ENCODE measurements at regions not wholly inside any gene's neighbourhood (a gene's known extent, or its start where the extent isn't known, plus 50 kb on each side); places are given as distances from the start of the nearest gene placed in this dataset.
"Not testable (repeated sequence)": the region's sequence is repeated elsewhere in the genome, so short reads cannot be mapped to it uniquely, and the experiment has no call there.

DNA sequence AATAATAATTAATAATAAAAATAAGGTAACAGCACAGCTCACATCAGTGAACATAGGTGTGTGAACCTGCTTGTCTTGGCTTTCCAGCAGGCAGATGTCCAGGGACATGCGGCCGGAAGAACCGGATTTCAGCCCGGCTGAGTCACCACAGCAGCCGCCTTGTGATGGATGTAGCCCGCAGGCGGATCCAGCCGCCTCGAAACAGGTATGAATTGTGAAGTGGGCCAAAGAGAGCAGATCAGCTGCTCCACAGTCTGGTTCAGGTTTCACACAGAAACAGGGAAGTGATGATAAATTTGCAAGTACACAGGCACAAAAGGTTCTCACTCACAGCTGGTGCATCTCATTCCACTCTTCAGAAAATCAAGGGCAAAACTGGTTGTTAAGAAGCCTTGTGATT lies 55.1 kb downstream of the ID4 start:
- Mint-ChIP-seq H3K9me3 (peaks cover 5% of the 10 kb centered on the region), H3K27ac (no peak overlapping the region), H3K4me1 (ENCODE audit: low read depth) (no peaks in the 10 kb centered on the region), H3K4me3 (no peak overlapping the region), H3K27me3 (no peaks in the 10 kb centered on the region), H3K36me3 (ENCODE audit: low read depth) (no peaks in the 10 kb centered on the region)
- no peak for DNase-seq

DNA sequence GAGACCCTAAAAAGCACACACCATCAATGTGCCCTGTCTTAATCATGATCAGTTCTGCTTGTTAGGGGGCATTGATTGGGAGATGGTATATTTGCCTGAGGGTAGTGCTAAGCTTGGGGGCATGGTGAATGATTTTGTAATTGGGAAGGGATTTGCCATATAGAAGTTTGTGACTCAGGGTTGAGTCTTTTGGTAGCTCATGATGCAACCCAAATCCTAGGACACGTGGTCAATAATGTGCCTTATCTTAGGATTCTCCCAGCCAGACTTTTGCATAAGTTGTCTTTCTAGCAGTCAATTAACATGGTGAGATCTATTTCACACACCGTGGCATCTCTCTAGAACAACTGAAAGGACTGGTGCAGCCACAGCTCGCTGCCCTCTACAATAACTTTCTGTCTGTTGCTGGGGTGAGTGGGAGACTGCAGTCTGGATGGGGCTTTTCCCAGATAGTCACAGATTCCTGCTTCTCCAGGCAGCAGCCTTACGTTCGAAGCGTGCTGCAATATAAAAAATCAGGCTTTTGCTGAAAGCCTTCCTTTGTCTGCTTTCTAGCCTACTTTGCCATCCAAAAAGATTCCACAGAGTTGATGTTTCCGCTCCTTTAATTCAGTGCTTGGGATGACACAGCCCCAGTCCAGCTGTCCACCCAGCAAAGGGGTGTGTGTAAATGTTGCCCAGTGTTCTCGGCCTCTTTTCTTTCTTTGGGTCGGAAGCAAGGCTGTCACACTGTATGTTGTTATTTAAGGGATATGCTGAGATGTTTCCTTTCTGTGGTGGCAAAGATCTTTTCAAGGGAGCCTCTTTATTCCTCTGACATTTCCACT lies 58.9 kb downstream of the ID4 start:
- H3K9me3 Mint-ChIP-seq: peaks cover 5% of the 10 kb centered on the region
- H3K36me3 Mint-ChIP-seq (ENCODE audit: low read depth): no peaks in the 10 kb centered on the region
- no peak overlapping the region for H3K4me3 Mint-ChIP-seq
- H3K4me1 Mint-ChIP-seq (ENCODE audit: low read depth): no peaks in the 10 kb centered on the region
- DNase-seq: no peak
- no peak overlapping the region for H3K27ac Mint-ChIP-seq
- H3K27me3 Mint-ChIP-seq: no peaks in the 10 kb centered on the region

DNA sequence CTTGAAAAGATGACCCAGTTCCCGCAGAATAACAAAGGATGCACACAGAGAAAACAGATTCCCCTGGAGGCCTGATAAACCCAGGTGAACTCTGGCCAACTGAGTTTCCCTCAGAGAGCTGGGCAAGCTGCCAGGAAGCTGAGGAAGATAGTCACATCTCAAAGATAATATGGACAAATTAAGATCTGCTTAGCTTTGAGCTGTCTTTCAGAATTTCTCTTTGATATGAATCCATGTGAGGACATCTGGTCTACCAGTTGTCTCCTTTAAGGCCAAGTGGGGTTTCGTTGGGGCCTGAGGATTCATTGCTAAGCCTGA lies 59.5 kb downstream of the ID4 start:
- no peaks in the 10 kb centered on the region for H3K36me3 Mint-ChIP-seq (ENCODE audit: low read depth)
- H3K27me3 Mint-ChIP-seq: no peaks in the 10 kb centered on the region
- DNase-seq: no peak

DNA sequence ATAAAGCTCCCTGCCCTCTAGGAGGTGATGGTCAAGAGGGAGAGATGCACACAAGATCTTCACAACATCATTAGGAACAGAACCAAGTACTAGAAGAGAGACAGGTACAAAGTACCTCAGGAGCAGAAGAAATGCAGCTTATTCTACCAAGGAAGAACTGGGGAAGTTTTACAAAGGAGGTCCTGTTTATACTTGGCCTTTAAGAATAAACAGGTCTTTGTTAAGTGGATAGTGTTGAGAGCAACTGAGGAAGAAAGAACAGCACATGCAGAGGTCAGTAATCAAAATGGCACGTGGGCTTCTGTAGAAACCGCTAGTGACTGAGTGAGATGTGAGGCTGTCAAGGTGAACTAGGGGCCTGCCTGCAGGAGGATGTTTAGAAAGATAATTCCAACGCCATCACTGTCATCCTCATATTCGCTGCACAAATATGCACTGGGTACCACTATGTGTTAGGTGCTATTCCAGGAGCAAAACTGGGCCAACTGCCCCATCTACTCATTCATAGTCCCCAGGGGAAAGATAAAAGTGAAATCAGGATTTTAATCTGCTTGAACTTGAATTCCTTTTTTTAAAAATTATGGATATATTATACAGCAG lies 61.1 kb downstream of the ID4 start:
- H3K27ac Mint-ChIP-seq: no peak overlapping the region

More for the DNA sequence above, 59.5 kb downstream of the ID4 start:
- H3K4me1 Mint-ChIP-seq (ENCODE audit: low read depth): no peaks in the 10 kb centered on the region
- no peak overlapping the region for H3K27ac Mint-ChIP-seq
- no peak overlapping the region for H3K4me3 Mint-ChIP-seq
- H3K9me3 Mint-ChIP-seq: peaks cover 5% of the 10 kb centered on the region

DNA sequence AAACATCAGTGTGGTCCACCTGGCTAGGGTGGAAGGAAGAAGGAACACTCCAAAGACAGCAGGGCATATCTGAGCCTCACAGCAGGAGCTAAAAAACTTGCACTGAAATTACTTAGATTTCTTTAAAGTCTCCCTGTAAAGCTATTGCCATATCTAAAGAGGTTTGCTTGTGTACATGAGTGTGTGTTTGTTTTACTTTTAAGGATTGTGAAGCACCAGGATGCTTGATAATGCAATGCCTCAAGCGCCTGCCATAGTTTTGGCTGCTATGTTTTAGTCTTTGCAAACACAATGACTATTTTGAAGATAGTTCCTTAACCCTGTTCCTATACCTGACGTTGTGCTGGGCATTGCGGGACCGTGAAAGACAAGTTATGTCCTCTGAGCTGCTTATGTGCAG lies 65.0 kb downstream of the ID4 start:
- no peak overlapping the region for H3K4me3 Mint-ChIP-seq
- H3K27me3 Mint-ChIP-seq: no peaks in the 10 kb centered on the region
- peaks cover 3% of the 10 kb centered on the region for H3K9me3 Mint-ChIP-seq
- no peak for DNase-seq
- no peaks in the 10 kb centered on the region for H3K4me1 Mint-ChIP-seq (ENCODE audit: low read depth)
- H3K27ac Mint-ChIP-seq: no peak overlapping the region
- H3K36me3 Mint-ChIP-seq (ENCODE audit: low read depth): no peaks in the 10 kb centered on the region

More for the DNA sequence above, 61.1 kb downstream of the ID4 start:
- Mint-ChIP-seq H3K4me1 (ENCODE audit: low read depth) (no peaks in the 10 kb centered on the region), H3K27me3 (no peaks in the 10 kb centered on the region), H3K4me3 (no peak overlapping the region), H3K36me3 (ENCODE audit: low read depth) (no peaks in the 10 kb centered on the region), H3K9me3 (peaks cover 5% of the 10 kb centered on the region)
- DNase-seq: no peak

DNA sequence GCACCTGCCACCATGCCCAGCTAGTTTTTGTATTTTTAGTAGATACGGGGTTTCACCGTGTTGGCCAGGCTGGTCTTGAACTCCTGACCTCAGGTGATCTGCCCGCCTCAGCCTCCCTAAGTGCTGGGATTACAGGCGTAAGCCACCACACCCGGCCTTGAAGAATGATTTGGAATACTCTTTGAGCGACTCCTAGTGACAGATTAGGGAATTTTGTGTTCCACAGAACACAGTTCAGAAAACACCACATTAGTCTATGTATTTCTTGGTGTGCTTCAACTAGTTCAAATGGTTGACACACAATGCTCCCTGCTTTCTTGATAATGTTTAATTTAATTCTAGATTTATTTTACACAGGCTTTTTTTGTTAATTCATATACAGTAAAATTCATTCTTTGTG lies 67.2 kb downstream of the ID4 start:
- H3K27me3 Mint-ChIP-seq; H3K4me3 Mint-ChIP-seq; H3K27ac Mint-ChIP-seq; DNase-seq; H3K9me3 Mint-ChIP-seq; H3K4me1 Mint-ChIP-seq (ENCODE audit: low read depth); H3K36me3 Mint-ChIP-seq (ENCODE audit: low read depth): not testable (repeated sequence)

DNA sequence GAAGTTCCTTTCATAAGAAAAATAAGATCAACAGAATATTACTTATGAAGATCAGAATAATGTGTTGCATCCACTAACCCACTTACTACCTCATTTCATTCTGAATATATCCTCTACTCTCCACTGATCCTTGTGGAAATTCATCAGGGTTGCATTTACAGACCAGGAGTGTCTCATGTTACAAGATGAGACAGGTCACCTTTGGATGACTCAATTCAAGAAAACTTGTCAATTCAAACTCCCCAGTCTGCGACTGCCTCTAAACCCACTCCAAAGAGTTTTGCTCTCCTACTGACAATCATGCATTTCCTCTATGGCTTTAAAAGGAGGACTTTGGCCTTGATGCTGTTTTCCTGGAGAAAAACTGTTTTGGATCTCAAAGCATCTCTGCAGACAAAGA lies 68.4 kb downstream of the ID4 start:
- no peaks in the 10 kb centered on the region for H3K36me3 Mint-ChIP-seq (ENCODE audit: low read depth)
- H3K27me3 Mint-ChIP-seq: no peaks in the 10 kb centered on the region
- no peak overlapping the region for H3K27ac Mint-ChIP-seq
- no peak for DNase-seq
- no peak overlapping the region for H3K4me3 Mint-ChIP-seq
- peaks cover 3% of the 10 kb centered on the region for H3K9me3 Mint-ChIP-seq
- no peaks in the 10 kb centered on the region for H3K4me1 Mint-ChIP-seq (ENCODE audit: low read depth)

DNA sequence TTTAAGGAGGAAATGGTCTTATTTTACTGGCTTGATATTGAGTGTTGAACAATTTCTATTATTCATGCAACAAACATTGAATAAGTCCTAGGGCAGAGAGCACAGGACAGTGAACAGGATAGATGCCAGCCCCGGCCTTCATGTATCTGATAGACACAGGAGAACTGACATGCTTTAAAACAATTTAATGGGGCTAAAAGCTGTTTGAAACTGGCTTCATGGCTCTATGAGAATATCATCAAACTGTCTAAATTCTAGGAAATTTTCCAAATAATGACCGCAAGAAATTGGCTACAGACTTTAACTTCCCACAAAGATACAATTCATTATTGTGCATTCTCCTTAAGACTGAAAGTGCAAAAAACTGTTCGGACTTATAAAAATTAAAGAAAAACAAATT lies 69.0 kb downstream of the ID4 start:
- H3K9me3 Mint-ChIP-seq: peaks cover 3% of the 10 kb centered on the region
- DNase-seq: no peak
- no peak overlapping the region for H3K27ac Mint-ChIP-seq
- H3K36me3 Mint-ChIP-seq (ENCODE audit: low read depth): no peaks in the 10 kb centered on the region
- no peaks in the 10 kb centered on the region for H3K27me3 Mint-ChIP-seq
- H3K4me1 Mint-ChIP-seq (ENCODE audit: low read depth): no peaks in the 10 kb centered on the region
- no peak overlapping the region for H3K4me3 Mint-ChIP-seq

DNA sequence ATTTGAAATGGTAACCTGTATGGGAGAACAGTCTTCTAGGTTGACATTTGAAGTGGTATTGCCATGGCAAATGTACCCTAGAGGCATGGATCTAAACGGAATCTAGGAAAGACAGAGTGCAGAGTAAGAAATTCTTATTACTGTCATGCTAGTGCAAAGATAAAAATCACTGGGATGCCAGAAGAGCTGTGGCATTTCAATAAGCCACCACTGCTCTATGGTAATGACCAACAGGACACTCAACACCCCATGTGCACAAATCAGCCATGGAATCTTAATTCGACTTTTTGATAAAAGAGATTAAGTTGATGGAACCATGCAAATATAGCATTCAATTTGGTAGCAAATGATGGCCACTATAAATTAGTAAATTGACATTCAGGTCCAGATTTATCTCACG lies 74.1 kb downstream of the ID4 start:
- Mint-ChIP-seq H3K9me3 (peaks cover 17% of the 10 kb centered on the region), H3K4me3 (no peak overlapping the region), H3K36me3 (ENCODE audit: low read depth) (no peaks in the 10 kb centered on the region), H3K27me3 (no peaks in the 10 kb centered on the region), H3K4me1 (ENCODE audit: low read depth) (no peaks in the 10 kb centered on the region), H3K27ac (no peak overlapping the region)
- no peak for DNase-seq

DNA sequence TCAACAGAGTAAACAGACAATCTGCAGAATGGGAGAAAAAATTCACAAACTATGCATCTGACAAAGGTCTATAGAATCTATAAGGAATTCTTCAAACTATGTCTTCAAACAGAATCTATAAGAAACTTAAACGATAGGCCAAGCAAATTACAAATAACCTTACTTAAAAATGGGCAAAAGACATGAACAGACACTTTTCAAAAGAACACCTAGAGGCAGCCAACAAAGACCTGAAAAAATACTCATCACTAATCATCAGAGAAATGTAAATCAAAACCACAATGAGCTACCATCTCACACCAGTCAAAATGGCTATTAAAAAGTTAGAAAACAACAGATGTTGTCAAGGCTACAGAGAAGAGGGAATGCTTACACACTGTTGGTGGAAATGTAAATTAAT lies 81.3 kb downstream of the ID4 start:
- peaks cover 34% of the 10 kb centered on the region for H3K9me3 Mint-ChIP-seq
- no peak overlapping the region for H3K4me3 Mint-ChIP-seq
- no peaks in the 10 kb centered on the region for H3K27me3 Mint-ChIP-seq
- H3K4me1 Mint-ChIP-seq (ENCODE audit: low read depth): no peaks in the 10 kb centered on the region
- H3K36me3 Mint-ChIP-seq (ENCODE audit: low read depth): no peaks in the 10 kb centered on the region
- H3K27ac Mint-ChIP-seq: no peak overlapping the region
- DNase-seq: no peak

DNA sequence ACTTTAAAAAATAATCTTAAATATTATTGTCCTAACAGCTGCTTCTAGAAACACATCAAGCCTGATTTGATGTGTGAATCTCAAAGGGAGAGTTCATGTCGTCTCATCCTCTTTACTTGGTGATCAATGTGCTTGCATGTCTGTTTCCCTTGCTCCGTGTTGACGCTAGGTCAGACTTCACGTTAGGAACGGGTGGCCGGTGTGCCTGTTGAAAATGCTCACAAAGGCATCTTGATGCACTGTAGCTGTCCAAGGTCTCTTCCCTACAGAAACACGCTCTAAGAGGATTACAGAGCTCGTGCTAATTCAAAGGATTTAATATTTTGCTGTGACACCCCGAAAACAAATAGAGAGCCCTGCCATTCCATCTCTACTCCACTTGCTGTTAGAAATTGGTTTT lies 84.6 kb downstream of the ID4 start:
- no peaks in the 10 kb centered on the region for H3K27me3 Mint-ChIP-seq
- H3K4me3 Mint-ChIP-seq: no peak overlapping the region
- no peak for DNase-seq
- peaks cover 11% of the 10 kb centered on the region for H3K9me3 Mint-ChIP-seq
- H3K36me3 Mint-ChIP-seq (ENCODE audit: low read depth): no peaks in the 10 kb centered on the region
- no peak overlapping the region for H3K27ac Mint-ChIP-seq
- no peaks in the 10 kb centered on the region for H3K4me1 Mint-ChIP-seq (ENCODE audit: low read depth)

DNA sequence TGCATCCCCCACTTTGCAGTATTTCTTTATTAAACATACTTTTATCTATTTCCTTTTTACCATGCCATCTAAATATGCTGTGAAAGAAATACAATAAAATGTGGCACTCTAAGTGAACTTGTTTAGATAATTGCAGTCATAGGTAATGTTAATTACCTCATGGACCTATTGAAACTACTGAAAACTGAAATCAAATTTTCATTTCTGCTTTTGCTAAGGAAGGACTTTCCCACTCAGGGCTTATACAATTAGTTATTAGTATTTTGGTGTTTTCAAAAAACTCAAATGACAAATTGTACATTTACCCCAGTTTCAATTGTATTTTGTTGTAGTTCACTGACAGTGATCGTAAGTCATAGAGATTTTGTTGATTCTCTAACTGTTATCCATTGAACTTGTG lies 88.4 kb downstream of the ID4 start:
- H3K27ac Mint-ChIP-seq: no peak overlapping the region
- H3K4me1 Mint-ChIP-seq (ENCODE audit: low read depth): no peaks in the 10 kb centered on the region
- H3K4me3 Mint-ChIP-seq: no peak overlapping the region
- peaks cover 3% of the 10 kb centered on the region for H3K27me3 Mint-ChIP-seq
- no peaks in the 10 kb centered on the region for H3K36me3 Mint-ChIP-seq (ENCODE audit: low read depth)
- no peaks in the 10 kb centered on the region for H3K9me3 Mint-ChIP-seq
- no peak for DNase-seq

DNA sequence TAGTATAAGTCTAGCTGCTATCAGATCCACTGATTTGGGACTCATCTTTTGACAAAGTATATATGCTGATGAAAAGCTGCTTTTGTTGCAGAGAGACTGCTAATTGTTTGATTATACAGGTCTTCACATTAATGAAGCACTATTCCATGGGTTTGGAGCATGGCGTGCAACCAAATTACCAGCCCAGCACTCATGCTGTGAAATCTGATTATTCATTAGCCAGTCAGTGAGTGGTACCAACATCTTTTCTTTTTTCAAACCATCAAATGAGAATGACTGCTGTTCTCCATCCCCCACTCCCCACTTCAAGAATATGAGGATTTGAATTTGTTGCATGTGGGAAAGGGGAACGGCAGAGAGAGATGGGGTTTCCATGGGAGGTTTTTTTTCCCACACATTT lies 91.3 kb downstream of the ID4 start:
- no peaks in the 10 kb centered on the region for H3K9me3 Mint-ChIP-seq
- H3K27ac Mint-ChIP-seq: no peak overlapping the region
- H3K27me3 Mint-ChIP-seq: peaks cover 3% of the 10 kb centered on the region
- H3K36me3 Mint-ChIP-seq (ENCODE audit: low read depth): no peaks in the 10 kb centered on the region
- H3K4me3 Mint-ChIP-seq: no peak overlapping the region
- no peaks in the 10 kb centered on the region for H3K4me1 Mint-ChIP-seq (ENCODE audit: low read depth)
- no peak for DNase-seq

DNA sequence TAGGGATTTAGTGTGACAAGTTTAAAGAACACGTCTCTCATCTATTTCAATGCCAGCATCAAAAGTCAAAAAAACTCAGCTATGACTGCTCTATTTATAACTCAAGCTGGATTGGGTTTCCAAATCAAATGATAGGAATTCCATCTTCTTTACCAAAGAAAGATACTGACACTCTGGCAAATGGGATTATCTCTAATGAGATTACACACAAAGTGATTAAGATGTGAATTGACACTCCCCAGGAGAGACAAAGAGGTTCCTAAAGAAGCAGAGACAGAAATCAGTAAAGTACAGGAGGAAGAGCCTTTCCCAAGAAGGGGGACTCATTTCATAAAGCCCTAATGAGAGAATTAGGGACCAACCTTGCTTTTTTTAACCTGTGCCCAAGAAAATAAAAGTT lies 92.1 kb downstream of the ID4 start:
- Mint-ChIP-seq H3K27me3 (peaks cover 3% of the 10 kb centered on the region), H3K27ac (no peak overlapping the region), H3K4me3 (no peak overlapping the region), H3K9me3 (no peaks in the 10 kb centered on the region), H3K4me1 (ENCODE audit: low read depth) (no peaks in the 10 kb centered on the region), H3K36me3 (ENCODE audit: low read depth) (no peaks in the 10 kb centered on the region)
- DNase-seq: no peak

DNA sequence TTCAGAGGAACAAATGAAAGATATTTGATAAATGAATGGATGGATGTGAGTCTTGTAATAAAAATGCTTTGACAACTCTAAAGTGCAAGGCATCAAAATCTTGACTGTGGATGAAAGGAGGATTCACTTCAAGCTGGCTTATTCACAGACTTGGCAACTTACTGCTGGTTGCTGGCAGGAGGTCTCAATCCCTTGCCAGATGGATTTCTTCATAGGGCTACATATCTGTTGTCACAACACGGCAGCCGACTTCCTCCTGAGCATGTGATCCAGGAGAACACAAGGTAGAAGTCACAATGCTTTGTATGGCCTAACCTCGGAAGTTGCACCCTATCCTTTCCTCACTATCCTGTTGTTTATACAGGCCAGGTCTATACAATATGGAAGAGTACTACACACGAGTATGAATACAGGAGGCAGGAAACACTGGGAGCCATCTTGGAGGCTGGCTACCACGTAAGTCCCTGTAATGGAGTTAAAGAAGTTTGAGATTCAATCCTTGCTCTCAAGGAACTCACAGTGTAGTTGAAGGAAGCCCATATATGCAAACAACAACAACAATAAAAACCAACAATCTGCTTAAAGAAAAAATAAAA lies 97.9 kb downstream of the ID4 start:
- no peaks in the 10 kb centered on the region for H3K4me1 Mint-ChIP-seq (ENCODE audit: low read depth)
- H3K36me3 Mint-ChIP-seq (ENCODE audit: low read depth): no peaks in the 10 kb centered on the region
- no peak overlapping the region for H3K27ac Mint-ChIP-seq
- H3K4me3 Mint-ChIP-seq: no peak overlapping the region
- peaks cover 4% of the 10 kb centered on the region for H3K9me3 Mint-ChIP-seq
- DNase-seq: no peak
- H3K27me3 Mint-ChIP-seq: no peaks in the 10 kb centered on the region

Measured in activated T-cell treated with anti-CD3 and anti-CD28 coated beads, Interleukin-2, amount 50 U/mL, for 24 hours (primary cell).